Endothelial cell of umbilical vein (primary cell): ENCODE measurements at regions not wholly inside any gene's neighbourhood (a gene's known extent, or its start where the extent isn't known, plus 50 kb on each side); places are given as distances from the start of the nearest gene placed in this dataset.

Experiments
- EZH2 ChIP-seq: IDR thresholded peaks from 2 replicates; pipeline ENCODE4 v1.6.1; 2012; ENCODE audit warnings: borderline replicate concordance, low read depth, mild to moderate bottlenecking, moderate library complexity, low read length, inconsistent platforms; ENCODE audit not compliant: severe bottlenecking
- FOS ChIP-seq: IDR thresholded peaks from 2 replicates; pipeline ENCODE4 v1.6.1; 2011; ENCODE audit warnings: mild to moderate bottlenecking, low read length, moderate library complexity, borderline replicate concordance; ENCODE audit not compliant: insufficient read depth
- GATA2 ChIP-seq: IDR thresholded peaks from 2 replicates; pipeline ENCODE4 v1.7.0; 2011; ENCODE audit warnings: low read depth, mild to moderate bottlenecking, moderate library complexity, mixed read lengths, low read length; ENCODE audit not compliant: insufficient read length, insufficient read depth
- JUN ChIP-seq: IDR thresholded peaks from 2 replicates; pipeline ENCODE4 v1.6.1; 2011; ENCODE audit warnings: borderline replicate concordance, low read depth; ENCODE audit not compliant: insufficient read length, insufficient read depth
- MYC ChIP-seq: IDR thresholded peaks from one replicate; pipeline ENCODE4 v1.6.1; 2011; ENCODE audit warnings: mild to moderate bottlenecking, low read depth, low read length
- POLR2A ChIP-seq: IDR thresholded peaks from 2 replicates; pipeline ENCODE4 v1.6.1; 2012; ENCODE audit warnings: low read depth, mild to moderate bottlenecking, control low read depth, low read length
- POLR2AphosphoS5 ChIP-seq: IDR thresholded peaks from 2 replicates; pipeline ENCODE4 v1.6.1; 2012; ENCODE audit warnings: low read depth, mild to moderate bottlenecking, control low read depth, low read length, moderate library complexity; ENCODE audit not compliant: insufficient read depth
- TF ChIP-seq, protein P1 (sequence below), 2 donors: IDR thresholded peaks; 1 replicate in 1 of 2; 2 replicates in 1 of 2; pipeline ENCODE4 v1.5.1; 2011; ENCODE audit warnings: low read length in 2 of 2, mild to moderate bottlenecking in 2 of 2, moderate library complexity in 2 of 2, control low read depth in 1 of 2, inconsistent platforms in 1 of 2, low read depth in 1 of 2; ENCODE audit not compliant: insufficient read depth in 1 of 2; ENCODE audit errors: extremely low read depth in 1 of 2
- TF ChIP-seq, protein P2 (sequence below): IDR thresholded peaks from 2 replicates; pipeline ENCODE4 v1.6.1; 2011; ENCODE audit not compliant: insufficient read depth, insufficient read length

DNA sequence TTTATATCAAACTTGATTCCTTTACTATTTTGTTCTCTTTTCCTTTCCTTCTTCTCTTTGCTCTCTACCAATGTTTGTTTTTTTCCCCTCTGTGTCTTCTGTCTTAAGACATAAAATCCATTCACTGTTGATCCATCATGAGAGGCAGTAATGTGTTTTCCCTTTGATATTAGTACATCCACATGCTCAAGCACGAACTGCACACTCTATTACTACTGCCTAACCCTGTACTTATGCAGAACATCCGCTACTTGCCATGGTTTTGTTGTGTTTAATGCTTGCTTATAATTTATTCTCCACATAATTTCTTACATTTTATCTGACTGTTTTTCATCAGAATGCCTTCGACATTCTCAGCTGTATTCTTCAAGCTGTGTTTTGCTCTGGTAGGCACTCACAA lies 159.0 kb upstream of the PCDH9 start:
- no peak for TF ChIP-seq EZH2
- TF ChIP-seq, protein P1, sequence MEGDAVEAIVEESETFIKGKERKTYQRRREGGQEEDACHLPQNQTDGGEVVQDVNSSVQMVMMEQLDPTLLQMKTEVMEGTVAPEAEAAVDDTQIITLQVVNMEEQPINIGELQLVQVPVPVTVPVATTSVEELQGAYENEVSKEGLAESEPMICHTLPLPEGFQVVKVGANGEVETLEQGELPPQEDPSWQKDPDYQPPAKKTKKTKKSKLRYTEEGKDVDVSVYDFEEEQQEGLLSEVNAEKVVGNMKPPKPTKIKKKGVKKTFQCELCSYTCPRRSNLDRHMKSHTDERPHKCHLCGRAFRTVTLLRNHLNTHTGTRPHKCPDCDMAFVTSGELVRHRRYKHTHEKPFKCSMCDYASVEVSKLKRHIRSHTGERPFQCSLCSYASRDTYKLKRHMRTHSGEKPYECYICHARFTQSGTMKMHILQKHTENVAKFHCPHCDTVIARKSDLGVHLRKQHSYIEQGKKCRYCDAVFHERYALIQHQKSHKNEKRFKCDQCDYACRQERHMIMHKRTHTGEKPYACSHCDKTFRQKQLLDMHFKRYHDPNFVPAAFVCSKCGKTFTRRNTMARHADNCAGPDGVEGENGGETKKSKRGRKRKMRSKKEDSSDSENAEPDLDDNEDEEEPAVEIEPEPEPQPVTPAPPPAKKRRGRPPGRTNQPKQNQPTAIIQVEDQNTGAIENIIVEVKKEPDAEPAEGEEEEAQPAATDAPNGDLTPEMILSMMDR (IDR thresholded peaks at IDR 0.05; ENCODE audit: extremely low read depth in 1 of 2, insufficient read depth in 1 of 2, low read depth in 1 of 2, low read length in 2 of 2): no peak
- TF ChIP-seq, protein P2, sequence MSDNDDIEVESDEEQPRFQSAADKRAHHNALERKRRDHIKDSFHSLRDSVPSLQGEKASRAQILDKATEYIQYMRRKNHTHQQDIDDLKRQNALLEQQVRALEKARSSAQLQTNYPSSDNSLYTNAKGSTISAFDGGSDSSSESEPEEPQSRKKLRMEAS: no peak
- no peak for TF ChIP-seq POLR2A
- TF ChIP-seq MYC: no peak
- TF ChIP-seq POLR2AphosphoS5: no peak
- no peak for TF ChIP-seq GATA2
- no peak for TF ChIP-seq JUN
- no peak for TF ChIP-seq FOS
